CD4-positive, alpha-beta T cell treated with Interleukin-6 for 4 hours (primary cell): ENCODE measurements at regions not wholly inside any gene's neighbourhood (a gene's known extent, or its start where the extent isn't known, plus 50 kb on each side); places are given as distances from the start of the nearest gene placed in this dataset.
"Not testable (repeated sequence)": the region's sequence is repeated elsewhere in the genome, so short reads cannot be mapped to it uniquely, and the experiment has no call there.

Experiments
- DNase-seq: peaks from one replicate; pipeline ENCODE4 v3.0.0-alpha.2; 2020; ENCODE audit warnings: mixed read lengths

DNA sequence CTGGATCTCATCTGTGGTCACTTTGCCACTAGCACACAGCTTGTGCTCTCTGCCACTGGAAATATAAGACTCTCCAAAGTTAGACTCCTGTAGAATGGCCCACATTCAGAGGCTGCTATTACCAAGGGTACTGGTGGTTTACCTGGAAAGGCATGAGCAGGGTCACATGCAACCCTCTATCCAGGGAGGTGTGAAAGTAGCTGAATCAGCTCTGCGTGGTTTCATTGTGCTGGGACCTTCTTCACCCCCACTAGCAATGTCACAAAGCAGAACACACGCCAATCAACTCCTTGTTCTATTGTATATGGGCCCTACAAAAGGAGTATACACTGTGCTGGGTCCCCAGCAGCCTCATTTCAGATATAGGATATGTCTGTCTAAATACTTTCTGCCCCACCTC is 353.6 kb upstream of the AUTS2 start:
- no peak for DNase-seq

DNA sequence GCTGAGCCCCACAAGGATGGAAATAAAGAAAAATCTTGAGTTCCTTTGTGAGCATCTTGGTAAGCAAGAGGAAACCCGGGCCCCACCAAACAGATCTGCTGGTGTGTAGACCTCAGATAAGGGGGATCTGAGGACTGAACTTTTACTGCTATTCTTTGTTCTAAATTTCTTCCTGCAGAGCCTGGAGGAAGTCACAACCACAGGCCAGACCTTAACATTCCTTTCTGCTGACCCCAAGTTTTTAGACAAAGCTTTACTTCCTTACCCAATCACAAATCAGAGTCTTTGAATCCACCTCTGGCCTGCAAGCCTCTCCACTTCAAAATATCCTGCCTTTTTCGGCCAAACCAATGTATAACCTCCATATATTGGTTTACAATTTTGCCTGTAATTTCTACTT is 352.6 kb upstream of the AUTS2 start:
- no peak for DNase-seq

DNA sequence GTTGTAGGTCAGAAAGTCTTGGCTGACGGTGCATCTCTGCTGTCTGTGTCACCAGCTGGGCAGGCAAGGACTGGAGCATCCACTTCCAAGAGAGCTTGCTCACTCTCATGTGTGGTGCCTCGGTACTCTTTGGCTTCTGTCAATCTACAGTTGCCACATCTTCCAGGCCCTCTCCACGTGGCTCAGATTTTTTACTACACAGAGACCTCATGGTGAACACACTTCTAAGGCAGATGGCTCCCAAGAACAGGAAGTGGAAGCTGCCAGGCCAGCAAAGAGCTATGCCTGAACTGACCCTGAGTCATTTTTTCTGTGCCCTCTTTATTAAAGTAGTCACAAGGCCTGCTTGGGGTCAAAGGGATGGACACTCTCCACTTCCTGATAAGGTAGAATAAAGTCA is 351.5 kb upstream of the AUTS2 start:
- no peak for DNase-seq

DNA sequence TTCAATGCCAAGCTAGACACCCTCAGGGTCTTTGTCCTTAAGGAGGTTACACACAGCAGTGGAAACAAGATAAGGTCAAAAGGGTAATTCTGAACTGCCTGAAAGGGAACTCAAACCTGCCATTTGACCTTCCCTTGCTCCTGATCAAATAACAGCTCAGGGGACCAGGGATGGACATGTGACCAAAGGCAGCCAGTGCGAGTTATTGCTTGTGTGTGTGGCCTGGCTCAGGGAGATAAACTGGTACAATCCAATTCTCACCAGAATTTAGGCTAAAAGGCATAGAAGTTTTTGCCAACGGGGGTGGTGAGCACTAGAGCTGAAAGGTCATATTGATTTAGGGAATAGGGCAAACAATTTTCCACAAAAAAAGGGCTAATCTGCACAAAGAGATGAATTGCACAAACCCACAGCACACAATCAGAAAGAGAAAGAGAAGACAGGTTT is 349.9 kb upstream of the AUTS2 start:
- DNase-seq = not testable (repeated sequence)

DNA sequence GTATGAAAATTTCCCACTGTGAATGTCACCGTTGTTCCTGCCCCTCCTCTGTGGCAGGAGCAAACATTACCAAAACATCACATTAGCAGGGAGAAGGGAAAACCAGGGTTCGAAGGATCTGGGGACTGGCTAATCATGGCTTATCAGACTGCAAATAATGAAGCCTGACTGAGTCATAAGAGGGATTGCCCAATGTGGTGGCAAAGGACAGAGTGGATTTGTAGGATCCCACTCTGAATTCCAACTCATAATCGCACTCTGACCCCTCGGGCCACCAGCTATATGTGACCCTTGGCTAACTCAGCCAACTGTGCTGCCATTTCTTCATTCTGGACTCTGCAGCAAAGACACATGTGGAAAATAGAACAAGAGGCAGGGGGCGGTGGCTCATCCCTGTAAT is 347.3 kb upstream of the AUTS2 start:
- no peak for DNase-seq

DNA sequence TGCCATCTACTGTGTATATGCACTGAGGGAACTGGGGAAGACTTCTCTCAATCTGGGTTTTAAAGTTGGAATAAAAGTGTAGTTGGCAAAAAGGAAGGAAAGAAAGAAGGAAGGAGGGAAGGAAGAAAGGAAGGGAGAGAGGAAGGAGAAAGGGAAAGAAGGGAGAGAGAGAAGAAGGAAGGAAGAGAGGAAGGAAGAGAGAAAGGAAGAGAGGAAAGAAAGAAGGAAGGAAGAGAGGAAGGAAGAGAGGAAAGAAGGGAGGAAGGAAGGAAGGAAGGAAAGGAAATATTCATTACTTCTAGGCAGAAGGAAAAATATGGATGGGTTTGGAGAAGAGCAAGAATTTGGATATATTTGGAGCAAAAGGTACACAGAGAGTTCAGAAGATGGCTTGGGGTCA is 343.6 kb upstream of the AUTS2 start:
- no peak for DNase-seq

DNA sequence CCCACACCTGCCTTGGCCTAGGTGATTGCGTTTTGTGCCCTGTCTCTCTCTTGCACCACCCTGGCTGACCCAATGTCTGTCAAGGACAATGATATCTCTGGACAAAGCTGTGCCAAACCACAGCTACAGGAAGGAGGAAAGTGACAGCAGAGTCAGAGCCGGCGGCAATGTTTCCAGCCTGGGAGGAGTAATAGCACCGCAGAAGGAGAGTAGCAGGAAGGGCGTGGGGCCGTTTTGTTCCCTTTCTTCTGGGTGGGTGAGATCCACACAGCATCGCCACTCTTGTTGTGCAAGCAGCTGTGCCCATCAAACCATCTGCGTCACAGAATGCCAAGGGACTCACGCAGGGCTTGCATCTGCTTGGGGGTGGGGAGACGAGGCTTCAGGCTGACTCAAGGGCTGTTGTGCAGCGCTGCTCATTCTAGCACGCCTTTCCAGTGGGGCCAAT is 341.6 kb upstream of the AUTS2 start:
- no peak for DNase-seq

DNA sequence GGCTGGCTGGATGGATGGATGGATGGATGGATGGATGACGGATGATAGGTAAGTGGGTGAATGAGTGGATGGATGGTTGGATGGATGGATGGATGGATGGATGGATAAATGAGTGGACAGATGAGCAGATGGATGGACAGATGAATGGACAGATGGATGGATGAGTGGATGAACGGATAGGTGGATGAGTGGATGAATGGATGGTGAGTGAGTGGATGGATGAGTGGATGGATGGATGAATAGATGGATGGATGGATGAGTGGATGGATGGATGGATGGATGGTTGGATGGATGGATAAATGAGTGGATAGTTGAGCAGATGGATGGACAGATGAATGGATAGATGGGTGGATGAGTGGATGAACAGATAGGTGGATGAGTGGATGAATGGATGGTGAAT is 340.7 kb upstream of the AUTS2 start:
- DNase-seq = no peak

DNA sequence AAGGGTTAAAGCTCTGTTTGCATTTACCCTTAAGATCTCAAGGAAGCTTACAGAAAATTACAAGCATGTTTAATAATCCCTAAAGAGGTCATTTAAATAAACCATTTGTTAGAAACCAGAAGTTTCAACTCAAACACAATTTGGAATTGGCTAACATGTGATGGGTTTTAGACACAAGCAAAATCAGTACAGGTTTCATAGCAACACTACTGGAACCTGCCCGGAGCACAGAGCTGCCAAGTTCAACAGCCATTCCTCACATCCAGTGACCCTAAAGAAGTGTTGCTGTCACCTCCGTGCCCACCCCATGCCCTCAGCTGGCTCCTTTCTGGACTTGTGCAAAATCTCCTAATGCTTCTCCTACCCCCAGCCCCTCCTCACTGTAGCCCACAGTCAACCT is 338.8 kb upstream of the AUTS2 start:
- no peak for DNase-seq

DNA sequence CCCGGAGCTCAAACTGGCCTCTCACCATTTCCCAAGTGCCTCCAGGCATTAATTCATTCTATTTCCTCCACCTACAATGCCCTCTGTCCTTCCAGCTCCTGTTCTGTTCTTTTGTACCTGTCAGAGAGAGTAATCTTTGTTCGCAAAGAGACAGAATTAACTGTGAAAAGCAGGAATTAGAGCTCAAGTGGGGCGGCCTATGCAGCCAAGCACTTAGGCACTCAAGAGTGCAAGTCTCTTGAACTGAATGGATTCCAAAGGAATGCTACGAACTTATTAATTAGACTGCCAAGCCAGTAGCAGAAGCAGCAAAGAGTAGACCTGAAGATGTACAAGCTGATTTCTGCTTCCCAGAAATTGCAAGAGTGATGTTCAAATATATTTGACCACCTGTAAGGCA is 338.3 kb upstream of the AUTS2 start:
- DNase-seq = no peak

DNA sequence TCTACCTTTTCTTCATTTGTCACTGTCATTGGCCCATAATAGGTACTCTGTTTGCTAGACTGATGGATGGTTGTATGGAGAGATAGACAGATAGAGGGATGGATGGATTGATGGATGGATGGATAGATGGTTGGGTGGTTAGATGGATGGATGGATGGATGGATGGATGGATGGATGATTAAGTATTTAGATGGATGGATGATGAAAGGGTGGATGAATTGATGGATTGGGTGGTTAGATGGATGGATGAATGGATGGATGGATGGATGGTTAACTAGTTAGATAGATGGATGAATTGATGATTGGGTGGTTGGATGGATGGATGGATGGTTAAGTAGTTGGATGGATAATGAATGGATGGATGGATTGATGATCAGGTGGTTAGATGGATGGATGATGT is 334.7 kb upstream of the AUTS2 start:
- DNase-seq = no peak

DNA sequence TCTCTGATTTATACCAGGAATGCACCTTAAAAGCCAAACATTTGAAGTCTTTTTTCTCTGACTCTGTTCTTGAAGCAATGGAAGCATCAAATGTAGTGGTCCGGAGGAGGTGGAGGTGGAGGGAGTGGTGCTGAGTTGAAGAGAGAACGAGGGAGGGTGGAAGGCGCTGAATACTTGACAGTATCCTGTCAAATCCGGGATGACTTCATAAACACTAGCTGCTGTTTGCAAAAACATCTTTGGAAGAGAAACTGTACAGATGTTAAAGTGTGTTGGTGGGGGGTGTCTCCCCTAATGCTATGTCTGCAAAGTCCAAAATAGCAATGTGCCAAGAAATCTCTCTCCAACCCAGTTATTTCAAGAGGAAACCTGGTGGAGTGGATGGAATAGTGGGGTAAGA is 328.5 kb upstream of the AUTS2 start:
- no peak for DNase-seq

DNA sequence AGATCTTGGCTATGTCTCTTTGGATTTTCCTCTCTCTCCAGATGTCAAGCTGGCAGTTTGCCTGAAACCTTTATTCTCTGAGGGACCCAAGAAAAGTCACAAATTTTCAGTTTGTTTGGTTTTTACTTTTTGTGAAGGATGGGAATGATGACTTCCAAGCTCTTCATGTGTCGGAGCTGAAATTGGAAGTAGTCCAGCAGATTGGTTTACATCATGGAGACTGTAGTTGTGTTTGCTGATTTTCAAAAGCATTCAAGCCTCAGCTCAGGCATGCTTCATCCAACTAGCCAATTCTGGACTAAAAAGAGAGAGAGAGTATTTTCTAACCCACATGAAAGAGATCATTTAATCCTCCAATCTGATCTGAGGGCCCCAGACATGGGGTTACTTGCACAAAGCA is 326.2 kb upstream of the AUTS2 start:
- no peak for DNase-seq

DNA sequence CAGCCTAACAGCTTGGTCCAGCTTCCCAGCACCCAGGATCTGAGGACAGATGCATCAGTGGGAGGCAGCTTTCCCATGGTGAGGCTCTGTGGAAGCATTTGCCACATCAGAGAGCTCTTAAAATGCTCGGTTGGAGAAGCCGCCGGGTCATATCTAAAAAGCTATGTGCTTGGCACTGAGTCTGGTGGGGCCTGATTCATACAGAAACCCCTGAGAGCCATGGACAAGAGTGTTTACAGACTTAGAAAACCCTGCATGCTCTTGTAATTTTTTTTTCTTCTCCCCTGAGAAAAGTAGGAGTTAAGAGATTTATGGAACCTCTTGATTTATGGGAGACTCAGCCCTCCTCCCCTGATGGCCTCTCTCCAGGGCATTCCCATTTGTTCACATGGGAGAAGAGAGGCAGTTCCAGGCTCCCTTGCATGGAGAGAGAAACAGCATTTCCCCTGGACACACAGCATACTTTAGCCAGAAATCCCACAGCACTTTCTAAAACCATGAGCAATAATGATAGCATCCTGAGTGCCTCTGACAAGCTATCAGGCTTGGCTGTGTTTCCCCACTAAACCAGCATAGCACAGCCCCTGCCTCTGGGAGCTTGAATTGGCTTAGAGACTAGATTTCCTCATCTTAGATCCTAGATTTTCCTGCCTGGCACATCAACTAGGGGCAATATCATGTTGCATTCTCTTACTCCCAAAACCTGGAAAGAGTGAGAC is 322.1 kb upstream of the AUTS2 start:
- no peak for DNase-seq

DNA sequence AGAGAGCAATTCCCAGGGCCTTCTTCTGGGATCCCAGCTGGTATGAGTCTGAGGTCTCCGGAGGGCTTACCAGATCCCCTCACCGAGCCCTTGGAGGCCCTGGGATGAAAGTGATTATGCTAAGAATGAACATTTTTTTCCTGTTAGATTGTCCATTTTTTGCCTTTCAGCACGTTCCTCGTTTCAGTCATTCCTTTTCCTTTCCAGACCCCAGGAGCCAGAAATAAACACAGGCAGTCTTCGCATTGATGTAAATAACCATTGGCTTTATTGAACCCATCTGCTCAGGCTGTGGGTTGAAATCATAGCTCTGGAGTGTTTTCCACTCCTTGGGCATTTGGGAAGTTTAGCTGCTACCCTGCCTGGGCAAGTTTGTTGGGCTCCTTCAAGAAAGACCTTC is 320.9 kb upstream of the AUTS2 start:
- DNase-seq = no peak

DNA sequence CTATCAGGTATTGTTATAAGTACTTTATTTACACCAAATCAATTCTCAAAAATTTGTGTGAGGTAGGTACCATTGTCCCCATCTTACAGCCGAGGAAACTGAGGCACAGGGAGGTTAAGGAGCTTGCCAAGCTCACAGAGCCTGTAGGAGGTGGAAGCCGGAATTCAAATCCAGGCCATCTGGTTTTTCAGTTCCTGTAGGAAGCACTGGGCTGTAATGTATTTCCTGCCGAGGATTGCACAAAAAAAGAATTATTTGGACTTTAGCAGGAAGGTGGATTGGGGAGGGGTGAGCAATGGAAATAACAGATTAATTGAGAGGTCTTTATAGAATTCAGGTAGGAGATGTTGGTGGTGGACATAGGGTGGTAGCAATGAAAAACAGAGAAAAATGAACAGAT is 315.3 kb upstream of the AUTS2 start:
- no peak for DNase-seq

DNA sequence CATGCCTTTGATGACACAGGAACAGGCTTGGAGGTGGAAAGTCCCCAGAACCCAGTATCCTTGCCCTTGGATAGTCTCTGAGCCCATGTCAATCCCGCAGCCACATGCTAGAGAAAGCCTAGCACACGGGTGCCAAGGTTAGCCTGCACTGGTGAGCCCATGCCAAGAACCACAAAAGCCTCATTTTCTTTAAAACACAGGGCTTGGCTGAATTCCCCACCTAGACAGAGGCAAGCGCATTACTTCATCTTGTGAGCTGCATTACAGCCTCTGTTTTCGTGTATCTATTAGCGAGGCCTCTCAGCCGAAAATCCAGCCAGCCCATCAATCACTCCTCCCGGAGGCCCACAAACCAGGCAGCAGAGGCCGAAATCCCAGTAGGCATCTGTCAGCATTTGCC is 314.9 kb upstream of the AUTS2 start:
- no peak for DNase-seq

DNA sequence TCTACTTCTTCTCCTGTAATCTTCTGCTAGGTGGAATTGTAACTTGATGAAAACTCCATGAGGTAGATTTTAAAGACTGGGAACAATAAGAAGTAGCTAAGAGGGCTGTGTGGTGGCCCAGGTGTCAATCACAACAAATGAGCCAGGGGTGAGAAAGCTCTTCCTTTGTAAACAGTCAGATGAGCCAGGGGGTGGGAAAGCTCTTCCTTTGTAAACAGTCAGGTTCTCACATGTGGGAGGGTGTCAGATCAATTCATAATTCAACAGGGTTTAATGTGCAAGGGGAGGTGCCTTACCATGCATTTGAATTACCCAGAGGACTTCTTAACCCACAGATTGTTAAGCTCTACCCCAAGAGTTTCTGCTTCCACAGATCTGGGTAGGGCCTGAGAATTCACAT is 312.4 kb upstream of the AUTS2 start:
- DNase-seq = no peak

DNA sequence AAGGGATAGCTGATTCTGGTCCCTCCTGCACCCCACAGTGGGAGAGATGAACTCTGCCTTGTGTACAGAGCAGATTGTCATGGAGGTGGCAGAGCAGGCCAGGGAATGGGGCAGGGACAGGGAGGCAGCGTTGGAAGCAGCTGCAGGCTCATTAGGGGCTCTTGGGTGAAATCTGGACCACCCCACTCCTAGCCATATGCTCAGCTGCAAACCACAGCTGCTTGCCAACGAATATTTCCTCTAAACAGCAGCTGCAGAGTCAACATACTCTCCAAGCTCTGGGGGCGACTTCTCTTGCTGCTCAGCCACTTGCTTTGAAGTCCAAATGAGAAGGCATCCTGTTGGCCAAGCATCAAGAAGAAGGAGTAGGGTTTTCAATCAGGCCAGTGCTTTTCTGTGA is 302.3 kb upstream of the AUTS2 start:
- DNase-seq = no peak

DNA sequence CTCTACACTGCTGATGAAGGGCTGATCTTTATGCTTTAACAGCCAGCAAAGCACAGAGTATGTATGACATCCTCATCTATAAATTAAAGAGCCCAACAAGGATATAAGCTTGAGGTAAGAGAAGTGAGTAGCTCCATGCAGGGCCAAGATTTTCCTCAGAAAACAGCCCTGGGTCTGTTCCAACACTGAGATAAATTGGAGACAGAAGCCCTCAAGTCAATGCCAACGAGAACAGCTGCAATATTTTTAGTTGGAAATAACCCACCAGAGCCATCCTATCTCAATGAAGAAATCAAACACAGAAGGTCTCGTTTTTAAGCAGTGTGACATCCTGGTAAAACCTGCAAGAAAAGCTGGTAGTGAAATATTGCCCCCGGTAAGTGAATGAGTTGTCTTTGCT is 297.0 kb upstream of the AUTS2 start:
- no peak for DNase-seq

DNA sequence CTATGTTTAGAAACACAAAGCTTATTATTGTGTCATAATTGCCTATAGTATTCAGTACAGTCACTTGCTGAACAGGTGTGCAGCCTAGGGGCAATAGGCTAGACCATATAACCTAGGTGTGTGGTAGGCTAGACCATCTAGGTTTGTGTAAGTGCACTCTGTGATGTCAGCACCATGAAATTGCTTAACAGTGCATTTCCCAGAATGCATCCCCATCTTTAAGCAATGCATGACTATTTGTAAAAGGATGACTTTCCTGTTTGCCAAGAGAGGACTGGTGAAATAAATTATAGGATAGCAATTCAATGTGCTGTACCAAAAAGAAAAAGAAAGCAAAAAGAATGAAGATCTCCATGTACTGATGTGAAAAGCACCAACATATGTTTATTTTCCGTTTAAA is 288.7 kb upstream of the AUTS2 start:
- DNase-seq = no peak

DNA sequence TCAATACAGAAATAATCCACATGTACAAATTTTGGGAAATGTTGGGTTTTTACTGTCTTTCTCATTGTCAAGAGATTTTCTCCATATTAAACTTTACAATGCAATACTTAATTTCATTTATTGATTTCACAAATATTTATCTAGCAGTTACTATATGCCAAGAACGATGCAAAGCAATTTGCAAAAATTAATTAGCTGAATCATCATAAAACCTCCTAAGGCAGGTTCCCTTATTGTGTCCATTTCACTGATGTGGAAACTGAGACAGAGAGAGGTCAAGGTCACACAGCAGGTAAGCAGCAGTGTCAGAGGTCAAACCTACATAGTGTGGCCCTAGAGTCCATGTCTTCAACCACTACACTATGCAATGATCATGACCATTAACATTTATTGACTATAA is 286.8 kb upstream of the AUTS2 start:
- DNase-seq = no peak

DNA sequence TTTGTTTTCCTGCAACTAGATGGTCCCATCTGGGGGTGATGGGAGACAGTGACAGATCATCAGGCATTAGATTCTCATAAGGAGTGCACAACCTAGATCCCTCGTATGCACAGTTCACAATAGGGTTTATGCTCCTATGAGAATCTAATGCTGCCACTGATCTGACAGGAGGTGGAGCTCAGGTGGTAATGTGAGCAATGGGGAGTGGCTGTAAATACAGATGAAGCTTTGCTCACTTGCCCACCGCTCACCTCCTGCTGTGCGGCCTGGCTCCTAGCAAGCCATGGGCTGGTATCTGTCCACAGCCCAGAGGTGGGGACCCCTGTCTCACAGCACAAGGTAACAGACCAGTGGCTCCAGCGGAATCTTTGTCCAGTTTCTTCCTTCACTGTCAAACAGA is 284.4 kb upstream of the AUTS2 start:
- DNase-seq = not testable (repeated sequence)

DNA sequence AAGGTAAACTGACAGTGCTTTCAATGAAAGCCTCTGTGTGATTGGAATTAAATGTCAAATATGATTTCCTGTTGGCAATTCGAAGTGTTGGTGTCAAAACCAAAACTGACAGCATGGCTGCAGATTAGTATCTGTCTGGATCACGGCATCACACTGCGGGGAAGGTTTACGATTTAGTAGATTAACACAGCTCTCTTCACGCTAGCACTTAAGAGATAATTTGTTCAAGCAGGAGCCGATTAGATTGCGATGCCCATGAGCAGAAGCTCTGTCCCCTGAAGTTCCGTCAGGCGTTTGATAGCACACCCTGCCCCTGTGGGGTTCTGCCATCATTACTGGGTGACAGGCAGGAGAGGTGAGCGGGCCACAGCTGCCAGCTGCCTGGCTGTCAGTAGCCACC is 279.5 kb upstream of the AUTS2 start:
- no peak for DNase-seq

DNA sequence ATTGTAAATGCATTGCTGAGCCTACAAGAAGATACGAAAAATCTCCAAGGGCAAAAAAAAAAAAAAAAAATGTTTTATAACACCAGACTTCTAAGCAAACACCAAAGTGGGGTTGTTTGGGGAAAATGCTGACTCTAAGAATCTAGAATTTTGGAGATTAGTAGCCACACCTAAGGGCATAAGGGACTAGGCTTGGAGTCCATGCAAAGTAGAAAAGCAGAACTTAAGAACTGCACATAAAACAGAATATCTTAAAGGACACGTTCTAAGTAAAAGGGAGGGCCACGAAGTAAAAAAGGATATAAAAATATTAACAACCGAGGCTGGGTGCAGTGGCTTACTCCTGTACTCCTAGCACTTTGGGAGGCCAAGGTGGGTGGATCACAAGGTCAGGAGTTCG is 269.8 kb upstream of the AUTS2 start:
- DNase-seq = no peak

DNA sequence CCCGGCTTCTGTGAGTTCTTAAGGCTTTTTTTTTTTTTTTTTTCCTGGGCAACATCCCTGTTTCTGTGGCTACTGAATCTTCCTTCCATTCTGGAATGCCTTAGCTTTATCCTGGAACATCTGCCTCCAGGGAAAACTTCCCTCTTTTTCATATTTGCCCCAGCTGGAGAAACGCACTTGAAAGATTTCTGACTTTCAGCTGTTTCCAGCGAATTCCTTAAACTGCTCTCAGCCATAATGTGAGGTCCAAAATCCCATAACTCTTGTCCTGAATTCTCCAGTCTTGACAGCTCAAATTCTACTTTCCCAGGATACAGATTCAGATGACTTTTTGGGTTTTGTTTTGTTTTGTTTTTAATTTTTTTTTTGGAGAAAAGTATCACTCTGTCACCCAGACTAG is 263.6 kb upstream of the AUTS2 start:
- no peak for DNase-seq
